Endothelial cell of umbilical vein (primary cell): ENCODE measurements at regions not wholly inside any gene's neighbourhood (a gene's known extent, or its start where the extent isn't known, plus 50 kb on each side); places are given as distances from the start of the nearest gene placed in this dataset.

Experiments
- BruUV-seq: library from RNA; stranded (reverse); fragments of 400-500 nt; replicated peaks from 2 replicates; lab custom pipeline; 2021; lab: Mats Ljungman, UMichigan
- CTCF ChIA-PET: fragments of 300-600, 350-600 bp; sonication (Branson Sonifier 250); formaldehyde crosslinking; loops from one replicate; lab custom pipeline; 2021; ENCODE audit warnings: antibody characterized with exemption, inconsistent platforms; lab: Charles Lee
- POLR2A ChIA-PET: fragments of 300-600, 350-600 bp; sonication (Branson Sonifier 250); formaldehyde crosslinking; loops from one replicate; lab custom pipeline; 2021; ENCODE audit warnings: antibody characterized with exemption, inconsistent platforms; lab: Charles Lee
- DNase-seq: peaks from one replicate; pipeline ENCODE4 v3.0.0-alpha.2; 2011; ENCODE audit warnings: low read depth, low spot score
- FAIRE-seq: peaks from 2 replicates; lab custom pipeline; 2011; peaks lifted over from hg19 to GRCh38; lab: Jason Lieb, UNC
- H2AFZ ChIP-seq: 2 replicates; pipeline ENCODE4 v1.6.0; 2012; ENCODE audit warnings: low read depth, low read length, control low read depth, inconsistent platforms
- H3K27ac ChIP-seq: 2 replicates; pipeline ENCODE4 v1.5.1; 2011; ENCODE audit warnings: low read depth, mild to moderate bottlenecking, control low read depth, low read length, moderate library complexity; ENCODE audit not compliant: insufficient read depth
- H3K27me3 ChIP-seq, 2 experiments: 2 replicates each; pipeline versions ENCODE4 v1.6.0 to v1.6.1; 2011; ENCODE audit warnings: low read length in 2 of 2, mixed read lengths in 1 of 2; ENCODE audit not compliant: control insufficient read depth in 2 of 2, insufficient read depth in 2 of 2
- H3K36me3 ChIP-seq, 2 experiments: 2 replicates in 1 of 2; 3 replicates in 1 of 2; pipeline ENCODE4 v1.5.1; 2011; ENCODE audit warnings: low read length in 2 of 2, mild to moderate bottlenecking in 1 of 2, moderate library complexity in 1 of 2; ENCODE audit not compliant: control insufficient read depth in 2 of 2, insufficient read depth in 2 of 2; ENCODE audit errors: extremely low read depth in 1 of 2
- H3K4me1 ChIP-seq: 3 replicates; pipeline ENCODE4 v1.5.1; 2011; ENCODE audit warnings: mild to moderate bottlenecking, low read length; ENCODE audit not compliant: control insufficient read depth, insufficient read depth; ENCODE audit errors: extremely low read depth
- H3K4me2 ChIP-seq: 2 replicates; pipeline ENCODE4 v1.6.1; 2011; ENCODE audit warnings: low read length, control low read depth, mixed read lengths; ENCODE audit not compliant: insufficient read depth
- H3K4me3 ChIP-seq, 3 experiments: fragments of 200-600 bp in 1 of 3; sonication (generic), shearing (Covaris generic) in 1 of 3; replicated peaks in 1 of 3; 2 replicates each; pipeline ENCODE4 v1.5.1; 2011 to 2016; ENCODE audit warnings: control low read depth in 3 of 3, low read length in 3 of 3, mild to moderate bottlenecking in 2 of 3, inconsistent platforms in 1 of 3, low read depth in 1 of 3, moderate library complexity in 1 of 3; ENCODE audit not compliant: insufficient read depth in 1 of 3
- H3K79me2 ChIP-seq: 2 replicates; pipeline ENCODE4 v1.6.0; 2012; ENCODE audit warnings: low read length, inconsistent platforms; ENCODE audit not compliant: control insufficient read depth, insufficient read depth
- H3K9ac ChIP-seq: replicated peaks from 2 replicates; pipeline ENCODE3; 2011; ENCODE audit warnings: low read length, control low read depth; ENCODE audit not compliant: insufficient read depth; ENCODE audit errors: extremely low read depth
- H3K9me1 ChIP-seq: replicated peaks from 3 replicates; pipeline ENCODE4 v1.6.0; 2011; ENCODE audit warnings: mild to moderate bottlenecking, low read length; ENCODE audit not compliant: control insufficient read depth, insufficient read depth; ENCODE audit errors: extremely low read depth
- H3K9me3 ChIP-seq: replicated peaks from 2 replicates; pipeline ENCODE4 v1.5.1; 2012; ENCODE audit warnings: low read length, inconsistent platforms; ENCODE audit not compliant: control insufficient read depth, insufficient read depth
- H4K20me1 ChIP-seq: replicated peaks from 2 replicates; pipeline ENCODE3; 2011; ENCODE audit warnings: mild to moderate bottlenecking, low read length; ENCODE audit not compliant: control insufficient read depth, insufficient read depth; ENCODE audit errors: extremely low read depth
- CTCF ChIP-seq, 2 donors: IDR thresholded peaks; 1 replicate in 1 of 2; 2 replicates in 1 of 2; pipeline ENCODE4 v1.5.1; 2011; ENCODE audit warnings: low read length in 2 of 2, mild to moderate bottlenecking in 2 of 2, moderate library complexity in 2 of 2, control low read depth in 1 of 2, inconsistent platforms in 1 of 2, low read depth in 1 of 2; ENCODE audit not compliant: insufficient read depth in 1 of 2; ENCODE audit errors: extremely low read depth in 1 of 2
- EZH2 ChIP-seq: IDR thresholded peaks from 2 replicates; pipeline ENCODE4 v1.6.1; 2012; ENCODE audit warnings: borderline replicate concordance, low read depth, mild to moderate bottlenecking, moderate library complexity, low read length, inconsistent platforms; ENCODE audit not compliant: severe bottlenecking
- MYC ChIP-seq: IDR thresholded peaks from one replicate; pipeline ENCODE4 v1.6.1; 2011; ENCODE audit warnings: mild to moderate bottlenecking, low read depth, low read length
- POLR2AphosphoS5 ChIP-seq: IDR thresholded peaks from 2 replicates; pipeline ENCODE4 v1.6.1; 2012; ENCODE audit warnings: low read depth, mild to moderate bottlenecking, control low read depth, low read length, moderate library complexity; ENCODE audit not compliant: insufficient read depth
- dilution Hi-C: fragments of 300-500 bp; cut with MboI; formaldehyde crosslinking; loops from one replicate; pipeline ENCODE4 v1.15.0; 2019; ENCODE audit warnings: low sequenced_read_pairs; ENCODE audit not compliant: extremely low pct_ligation_motif_present
- intact Hi-C: fragments of 100-400 bp; cut with micrococcal nuclease; formaldehyde crosslinking; loops from one replicate; pipeline ENCODE4 v1.10.0; 2022
- TF ChIP-seq, protein P1 (sequence below): IDR thresholded peaks from 2 replicates; pipeline ENCODE4 v1.6.1; 2011; ENCODE audit not compliant: insufficient read depth, insufficient read length

DNA sequence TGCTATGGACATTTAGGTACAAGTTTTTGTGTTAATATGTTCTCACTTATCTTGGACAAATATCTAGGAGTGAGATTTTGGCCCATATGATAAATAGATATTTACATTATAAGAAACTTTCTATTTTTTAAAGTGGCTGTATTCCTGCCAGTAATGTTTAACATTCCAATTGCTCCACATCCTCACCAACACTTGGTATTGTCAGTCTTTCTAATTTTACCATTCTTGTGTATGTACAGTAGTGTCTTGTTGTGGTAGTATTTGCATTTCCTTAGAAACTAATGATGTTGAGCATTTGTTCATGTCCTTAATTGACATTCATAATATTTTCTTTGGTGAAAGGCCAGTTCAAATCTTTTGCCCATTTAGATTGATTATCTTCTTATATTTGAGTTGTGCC lies 171.4 kb upstream of the TSHZ3 start:
- H4K20me1 ChIP-seq: no peaks in the 10 kb centered on the region
- H3K9ac ChIP-seq: no peak overlapping the region
- no peak for FAIRE-seq
- dilution Hi-C loops: no loop called here
- intact Hi-C loops: no loop called here
- POLR2A ChIA-PET: no interaction called here
- CTCF ChIA-PET: no interaction called here
- no peaks in the 10 kb centered on the region for H3K9me3 ChIP-seq
- no peaks in the 10 kb centered on the region for H3K9me1 ChIP-seq
- H3K4me3 ChIP-seq: no peak overlapping the region
- no peaks in the 10 kb centered on the region for H3K27me3 ChIP-seq
- no peaks in the 10 kb centered on the region for H3K79me2 ChIP-seq
- no TSS peak for BruUV-seq
- no peaks in the 10 kb centered on the region for H3K36me3 ChIP-seq
- no peak for DNase-seq
- TF ChIP-seq EZH2 (no peak), POLR2AphosphoS5 (no peak)
- H2AFZ ChIP-seq: no peak overlapping the region
- H3K4me2 ChIP-seq: no peak overlapping the region
- H3K4me1 ChIP-seq: no peaks in the 10 kb centered on the region
- H3K27ac ChIP-seq: no peak overlapping the region

- Histone ChIP-seq H3K4me3 (no peak overlapping the region), H3K9me3 (peaks cover 2% of the 10 kb centered on the region), H3K9ac (no peak overlapping the region), H3K27me3 (no peaks in the 10 kb centered on the region), H3K4me1 (no peaks in the 10 kb centered on the region), H3K27ac (no peak overlapping the region), H3K9me1 (no peaks in the 10 kb centered on the region), H3K36me3 (no peaks in the 10 kb centered on the region), H2AFZ (no peak overlapping the region), H4K20me1 (no peaks in the 10 kb centered on the region), H3K79me2 (no peaks in the 10 kb centered on the region), H3K4me2 (no peak overlapping the region)
- no TSS peak for BruUV-seq
- dilution Hi-C loops: no loop called here
- TF ChIP-seq MYC: no peak
- TF ChIP-seq CTCF (IDR thresholded peaks at IDR 0.05; ENCODE audit: extremely low read depth in 1 of 2, insufficient read depth in 1 of 2, low read depth in 1 of 2, low read length in 2 of 2): no peak
- TF ChIP-seq, protein P1, sequence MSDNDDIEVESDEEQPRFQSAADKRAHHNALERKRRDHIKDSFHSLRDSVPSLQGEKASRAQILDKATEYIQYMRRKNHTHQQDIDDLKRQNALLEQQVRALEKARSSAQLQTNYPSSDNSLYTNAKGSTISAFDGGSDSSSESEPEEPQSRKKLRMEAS: no peak
- CTCF ChIA-PET: no interaction called here
- FAIRE-seq (no peak), DNase-seq (no peak)
- POLR2A ChIA-PET: no interaction called here
- intact Hi-C loops: no loop called here
Observed at GRCh38 chr19:31525610-31526147, 176.4 kb upstream of the TSHZ3 start.
